ENCODE measurements at regions not wholly inside any gene's neighbourhood (a gene's known extent, or its start where the extent isn't known, plus 50 kb on each side); places are given as distances from the start of the nearest gene placed in this dataset.
"Not testable (repeated sequence)": the region's sequence is repeated elsewhere in the genome, so short reads cannot be mapped to it uniquely, and the experiment has no call there.

GRCh38 chr2:75432761-75433361 lies 127.9 kb downstream of the EVA1A start:
- ATAC-seq, result peak; percentile 20
- Histone ChIP-seq H3K4me3 (no peak overlapping the region), H3K9me3 (no peaks in the 10 kb centered on the region), H3K4me1 (ENCODE audit: low read depth) (no peaks in the 10 kb centered on the region), H3K36me3 (ENCODE audit: low read depth) (no peaks in the 10 kb centered on the region)
- intact Hi-C loops (cut with DNase I, micrococcal nuclease), result no loop called here
- no peak for DNase-seq
- TF ChIP-seq, protein P1, sequence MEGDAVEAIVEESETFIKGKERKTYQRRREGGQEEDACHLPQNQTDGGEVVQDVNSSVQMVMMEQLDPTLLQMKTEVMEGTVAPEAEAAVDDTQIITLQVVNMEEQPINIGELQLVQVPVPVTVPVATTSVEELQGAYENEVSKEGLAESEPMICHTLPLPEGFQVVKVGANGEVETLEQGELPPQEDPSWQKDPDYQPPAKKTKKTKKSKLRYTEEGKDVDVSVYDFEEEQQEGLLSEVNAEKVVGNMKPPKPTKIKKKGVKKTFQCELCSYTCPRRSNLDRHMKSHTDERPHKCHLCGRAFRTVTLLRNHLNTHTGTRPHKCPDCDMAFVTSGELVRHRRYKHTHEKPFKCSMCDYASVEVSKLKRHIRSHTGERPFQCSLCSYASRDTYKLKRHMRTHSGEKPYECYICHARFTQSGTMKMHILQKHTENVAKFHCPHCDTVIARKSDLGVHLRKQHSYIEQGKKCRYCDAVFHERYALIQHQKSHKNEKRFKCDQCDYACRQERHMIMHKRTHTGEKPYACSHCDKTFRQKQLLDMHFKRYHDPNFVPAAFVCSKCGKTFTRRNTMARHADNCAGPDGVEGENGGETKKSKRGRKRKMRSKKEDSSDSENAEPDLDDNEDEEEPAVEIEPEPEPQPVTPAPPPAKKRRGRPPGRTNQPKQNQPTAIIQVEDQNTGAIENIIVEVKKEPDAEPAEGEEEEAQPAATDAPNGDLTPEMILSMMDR (IDR thresholded peaks at IDR 0.05), result no peak

- DNase-seq (no peak), ATAC-seq (no peak)
- Histone ChIP-seq H3K36me3 (ENCODE audit: low read depth) (no peaks in the 10 kb centered on the region), H3K9me3 (no peaks in the 10 kb centered on the region), H3K4me1 (ENCODE audit: low read depth) (no peaks in the 10 kb centered on the region), H3K4me3 (no peak overlapping the region)
- intact Hi-C loops (cut with DNase I, micrococcal nuclease), result no loop called here
- TF ChIP-seq, protein P1 (IDR thresholded peaks at IDR 0.05), result no peak
These were observed 129.0 kb downstream of the EVA1A start for GRCh38 chr2:75431763-75432162.

- TF ChIP-seq, protein P1 (IDR thresholded peaks at IDR 0.05), result no peak
- H3K4me1 ChIP-seq (ENCODE audit: low read depth), result no peaks in the 10 kb centered on the region
- DNase-seq (no peak), ATAC-seq (no peak)
- H3K9me3 ChIP-seq, result no peaks in the 10 kb centered on the region
- intact Hi-C loops (cut with DNase I, micrococcal nuclease), result no loop called here
- no peaks in the 10 kb centered on the region for H3K36me3 ChIP-seq (ENCODE audit: low read depth)
- H3K4me3 ChIP-seq, result no peak overlapping the region
These were observed 129.5 kb downstream of the EVA1A start for GRCh38 chr2:75431276-75431675.

- intact Hi-C loops (cut with DNase I, micrococcal nuclease); ATAC-seq; H3K4me1 ChIP-seq (ENCODE audit: low read depth); H3K4me3 ChIP-seq; H3K36me3 ChIP-seq (ENCODE audit: low read depth); DNase-seq; H3K9me3 ChIP-seq: not testable (repeated sequence)
These were observed 130.3 kb downstream of the EVA1A start for GRCh38 chr2:75430449-75430848.

DNA sequence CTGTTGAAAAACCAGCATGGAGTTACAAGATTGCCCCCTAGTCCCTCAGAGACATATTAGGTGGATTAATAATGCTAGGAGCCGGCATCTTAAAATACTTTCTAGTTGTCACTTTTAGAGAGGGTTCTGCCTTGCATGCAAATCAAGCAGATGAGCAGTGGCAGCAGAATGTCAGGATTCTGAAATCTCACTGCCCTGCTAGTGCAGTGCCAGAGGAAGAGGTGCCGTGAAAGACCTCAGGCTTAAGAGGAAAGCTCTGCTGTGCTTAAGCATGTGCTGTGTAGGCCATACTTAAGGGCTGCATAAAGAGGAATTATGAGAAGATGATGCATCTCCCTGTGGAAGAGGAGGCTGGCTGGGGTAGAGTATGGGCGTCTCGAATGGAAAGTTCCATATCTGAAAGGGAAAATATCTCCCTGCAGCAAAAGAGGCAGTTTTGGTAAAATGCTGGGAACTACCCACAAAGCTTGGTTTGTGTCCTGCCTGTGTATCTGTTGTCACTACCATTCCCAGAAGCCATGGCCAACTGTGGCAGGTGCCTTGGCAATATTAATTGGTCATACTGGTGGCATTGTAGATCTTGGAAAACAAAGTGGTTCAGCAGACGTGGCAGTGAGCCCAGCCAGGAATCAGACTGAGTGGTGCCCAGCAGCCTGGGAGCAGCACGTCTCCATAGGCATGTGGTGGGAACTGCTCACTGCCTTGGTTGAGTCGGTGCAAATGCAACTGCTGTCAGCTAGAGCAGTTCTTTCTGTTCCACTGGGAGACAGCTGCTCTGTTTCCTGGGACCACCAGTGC lies 131.9 kb downstream of the EVA1A start:
- Histone ChIP-seq H3K36me3 (ENCODE audit: low read depth) (no peaks in the 10 kb centered on the region), H3K4me3 (no peak overlapping the region), H3K4me1 (ENCODE audit: low read depth) (no peaks in the 10 kb centered on the region), H3K9me3 (no peaks in the 10 kb centered on the region)
- ATAC-seq, result no peak
- TF ChIP-seq, protein P1 (IDR thresholded peaks at IDR 0.05), result no peak
- no peak for DNase-seq
- intact Hi-C loops (cut with DNase I, micrococcal nuclease), result no loop called here

- Histone ChIP-seq H3K36me3 (ENCODE audit: low read depth) (no peaks in the 10 kb centered on the region), H3K4me1 (ENCODE audit: low read depth) (no peaks in the 10 kb centered on the region), H3K9me3 (no peaks in the 10 kb centered on the region), H3K4me3 (no peak overlapping the region)
- TF ChIP-seq, protein P1 (IDR thresholded peaks at IDR 0.05), result no peak
- DNase-seq, result no peak
- ATAC-seq, result no peak
- intact Hi-C loops (cut with DNase I, micrococcal nuclease), result no loop called here
These were observed 132.7 kb downstream of the EVA1A start for GRCh38 chr2:75428060-75428459.
